B cell (primary cell): ENCODE measurements at regions not wholly inside any gene's neighbourhood (a gene's known extent, or its start where the extent isn't known, plus 50 kb on each side); places are given as distances from the start of the nearest gene placed in this dataset.

ENCODE experiments used
- ATAC-seq: fragments of 200-7000 bp; cut with Tn5 transposase; one replicate; pipeline ENCODE4 v1.10.0; 2021; ENCODE audit warnings: low read depth, mild to moderate bottlenecking, moderate number of reproducible peaks, moderate library complexity
- CTCF ChIA-PET: fragments of 350-600 bp; sonication (Branson Sonifier 250); formaldehyde crosslinking; loops from one replicate; lab custom pipeline; 2021; ENCODE audit warnings: antibody characterized with exemption, inconsistent platforms; lab: Charles Lee
- POLR2A ChIA-PET: fragments of 350-600 bp; sonication (Branson Sonifier 250); formaldehyde crosslinking; loops from one replicate; lab custom pipeline; 2021; ENCODE audit warnings: antibody characterized with exemption; lab: Charles Lee
- DNase-seq: peaks from one replicate; pipeline ENCODE4 v3.0.0; 2013
- H2AFZ ChIP-seq: 2 replicates; pipeline ENCODE4 v1.6.1; 2012; ENCODE audit warnings: mild to moderate bottlenecking, low read depth, low read length; ENCODE audit not compliant: insufficient read depth, poor library complexity, severe bottlenecking
- H3K27ac ChIP-seq, 2 donors: 1 replicate in 1 of 2; 2 replicates in 1 of 2; pipeline ENCODE4 v1.5.1; 2012 to 2013; ENCODE audit warnings: low read length in 2 of 2, mild to moderate bottlenecking in 2 of 2, moderate library complexity in 1 of 2
- H3K27me3 ChIP-seq, 4 experiments: fragments of 200-600 bp in 1 of 4; sonication (generic) in 1 of 4; replicated peaks in 1 of 4; 1 replicate in 2 of 4; 2 replicates in 2 of 4; pipeline versions ENCODE4 v1.6.1 to v1.7.0; 2013 to 2016; ENCODE audit warnings: low read length in 3 of 4, mild to moderate bottlenecking in 2 of 4, mixed read lengths in 1 of 4, moderate library complexity in 1 of 4; ENCODE audit not compliant: insufficient read depth in 4 of 4, control insufficient read depth in 3 of 4; ENCODE audit errors: control extremely low read depth in 1 of 4
- H3K36me3 ChIP-seq, 2 experiments: replicated peaks in 1 of 2; 1 replicate in 1 of 2; 2 replicates in 1 of 2; pipeline versions ENCODE4 v1.6.1 to v1.7.1; 2013; ENCODE audit warnings: low read length in 1 of 2; ENCODE audit not compliant: insufficient read depth in 2 of 2, control insufficient read depth in 1 of 2; ENCODE audit errors: control extremely low read depth in 1 of 2, extremely low read depth in 1 of 2
- H3K4me1 ChIP-seq, 2 donors: fragments of 200-600 bp in 1 of 2; sonication (generic) in 1 of 2; 1 replicate in 1 of 2; 2 replicates in 1 of 2; pipeline versions ENCODE4 v1.5.1 to v1.6.1; 2013 to 2017; ENCODE audit warnings: low read length in 2 of 2; ENCODE audit not compliant: control insufficient read depth in 2 of 2, insufficient read depth in 2 of 2
- H3K4me2 ChIP-seq: replicated peaks from 2 replicates; pipeline ENCODE3; 2012; ENCODE audit warnings: mild to moderate bottlenecking, low read depth, low read length; ENCODE audit not compliant: poor library complexity, severe bottlenecking
- H3K4me3 ChIP-seq, 5 experiments: fragments of 200-600 bp in 1 of 5; sonication (generic) in 1 of 5; 1 replicate in 3 of 5; 2 replicates in 2 of 5; pipeline versions ENCODE4 v1.5.1 to v1.7.0; 2011 to 2016; ENCODE audit warnings: low read length in 4 of 5, mild to moderate bottlenecking in 4 of 5, low read depth in 2 of 5, control low read depth in 1 of 5, moderate library complexity in 1 of 5; ENCODE audit not compliant: insufficient read depth in 1 of 5; ENCODE audit errors: control extremely low read depth in 1 of 5, extremely low read depth in 1 of 5
- H3K79me2 ChIP-seq: fragments of 200-600 bp; sonication (generic); one replicate; pipeline ENCODE4 v1.6.0; 2016; ENCODE audit warnings: low read length; ENCODE audit not compliant: control insufficient read depth, insufficient read depth
- H3K9ac ChIP-seq: fragments of 200-600 bp; sonication (generic); 2 replicates; pipeline ENCODE4 v1.6.1; 2017; ENCODE audit warnings: mild to moderate bottlenecking, low read length, moderate library complexity
- H3K9me3 ChIP-seq, 3 donors: one replicate each; pipeline versions ENCODE4 v1.6.1 to v1.7.1; 2013; ENCODE audit warnings: low read length in 2 of 3; ENCODE audit not compliant: control insufficient read depth in 2 of 3, insufficient read depth in 1 of 3; ENCODE audit errors: control extremely low read depth in 1 of 3
- H4K20me1 ChIP-seq: 2 replicates; pipeline ENCODE4 v1.6.0; 2012; ENCODE audit warnings: mild to moderate bottlenecking, low read length; ENCODE audit not compliant: insufficient read depth, control insufficient read depth, poor library complexity, severe bottlenecking
- H3K27ac Mint-ChIP-seq: one replicate; pipeline ENCODE4 v1.8.0; 2021; ENCODE audit warnings: mixed read lengths
- H3K27me3 Mint-ChIP-seq: one replicate; pipeline ENCODE4 v1.8.0; 2021; ENCODE audit warnings: mixed read lengths
- H3K4me1 Mint-ChIP-seq: one replicate; pipeline ENCODE4 v1.8.0; 2021; ENCODE audit warnings: mixed read lengths
- H3K4me3 Mint-ChIP-seq: one replicate; pipeline ENCODE4 v1.8.0; 2021; ENCODE audit warnings: mixed read lengths
- H3K9me3 Mint-ChIP-seq: one replicate; pipeline ENCODE4 v1.8.0; 2022; ENCODE audit warnings: mixed read lengths; ENCODE audit not compliant: insufficient read depth
- CTCF ChIP-seq: fragments of 200-600 bp; IDR thresholded peaks from one replicate; pipeline ENCODE4 v1.8.0; 2022; ENCODE audit warnings: antibody characterized with exemption, mild to moderate bottlenecking
- EZH2 ChIP-seq: IDR thresholded peaks from 2 replicates; pipeline ENCODE4 v1.6.1; 2012; ENCODE audit warnings: borderline replicate concordance, low read depth, mild to moderate bottlenecking, moderate library complexity, low read length; ENCODE audit not compliant: insufficient read depth, poor library complexity, severe bottlenecking
- WGBS: methylation state at CpG from one replicate; pipeline ENCODE4 v1.1.5; 2013; ENCODE audit warnings: missing lambda C conversion rate; ENCODE audit not compliant: insufficient coverage; 5-methylcytosine and 5-hydroxymethylcytosine counted together
- intact Hi-C: fragments of 100-400 bp; cut with micrococcal nuclease; formaldehyde crosslinking; loops from one replicate; pipeline ENCODE4 v1.10.0; 2022

DNA sequence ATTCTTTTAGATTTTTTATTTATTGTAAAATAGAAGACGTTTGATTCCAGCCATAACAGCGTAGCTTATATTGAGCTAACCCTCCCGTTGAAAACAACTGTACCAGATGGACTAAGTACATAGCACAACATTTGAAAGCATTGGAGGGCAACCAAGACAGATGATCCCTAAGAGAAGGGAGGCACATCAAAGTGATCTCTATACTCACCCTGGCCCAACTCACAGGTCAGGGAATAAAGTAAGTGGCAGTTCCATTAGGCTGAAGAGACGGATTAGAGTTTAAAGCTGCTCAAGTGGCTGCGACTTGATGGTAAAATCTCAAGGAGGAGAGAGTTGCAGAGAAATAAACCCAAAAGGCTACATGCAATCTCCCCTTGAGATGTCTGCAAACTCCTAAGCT lies 65.1 kb upstream of the ITM2B start:
- Histone ChIP-seq H3K27ac (no peak overlapping the region), H3K9me3 (no peaks in the 10 kb centered on the region), H3K4me1 (no peaks in the 10 kb centered on the region), H4K20me1 (no peaks in the 10 kb centered on the region), H3K36me3 (no peaks in the 10 kb centered on the region), H3K4me3 (no peak overlapping the region), H3K79me2 (no peaks in the 10 kb centered on the region), H3K27me3 (no peaks in the 10 kb centered on the region), H3K4me2 (no peak overlapping the region), H2AFZ (no peak overlapping the region), H3K9ac (no peak overlapping the region)
- Mint-ChIP-seq H3K27me3 (peaks cover 16% of the 10 kb centered on the region), H3K9me3 (no peaks in the 10 kb centered on the region), H3K27ac (no peak overlapping the region), H3K4me3 (no peak overlapping the region), H3K4me1 (no peaks in the 10 kb centered on the region)
- 100% methylated on average over 4 of the region's 5 CpGs for WGBS
- POLR2A ChIA-PET: no interaction called here
- DNase-seq (no peak), ATAC-seq (no peak)
- no peak for TF ChIP-seq CTCF
- TF ChIP-seq EZH2: no peak
- CTCF ChIA-PET: no interaction called here
- intact Hi-C loops: no loop called here

DNA sequence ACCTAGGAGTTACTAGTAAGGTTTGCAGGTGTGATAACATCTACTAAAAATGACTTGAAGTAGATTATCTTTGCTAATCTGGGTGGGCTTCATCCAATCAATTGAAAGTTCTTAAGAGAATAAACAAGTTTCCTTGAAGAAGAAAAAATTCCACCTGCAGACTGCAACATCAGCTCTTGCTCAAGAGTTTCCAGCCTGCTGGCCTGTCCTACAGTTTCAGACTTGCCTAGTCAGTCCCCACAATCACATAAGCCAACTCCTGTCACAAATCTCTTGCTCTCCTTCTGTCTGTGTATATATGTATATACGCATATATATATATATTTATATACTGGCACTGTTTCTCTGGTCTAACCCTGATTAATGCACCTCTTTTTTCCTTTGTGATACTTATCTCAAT lies 67.3 kb upstream of the ITM2B start:
- Histone ChIP-seq H4K20me1 (no peaks in the 10 kb centered on the region), H3K27ac (no peak overlapping the region), H3K36me3 (no peaks in the 10 kb centered on the region), H3K4me2 (no peak overlapping the region), H3K9me3 (no peaks in the 10 kb centered on the region), H3K4me3 (no peak overlapping the region), H3K4me1 (peaks cover 6 to 8% of the 10 kb centered on the region in 2 donors), H2AFZ (no peak overlapping the region), H3K79me2 (no peaks in the 10 kb centered on the region), H3K9ac (no peak overlapping the region), H3K27me3 (no peaks in the 10 kb centered on the region)
- no CpG with 5 or more reads among the region's 1 CpG for WGBS
- ATAC-seq (no peak), DNase-seq (no peak)
- Mint-ChIP-seq H3K9me3 (no peaks in the 10 kb centered on the region), H3K27me3 (peaks cover 16% of the 10 kb centered on the region), H3K27ac (no peak overlapping the region), H3K4me1 (peaks cover 4% of the 10 kb centered on the region), H3K4me3 (no peak overlapping the region)
- POLR2A ChIA-PET: no interaction called here
- CTCF ChIA-PET: no interaction called here
- TF ChIP-seq EZH2 (no peak), CTCF (no peak)
- intact Hi-C loops: no loop called here
